Endodermal cell (in vitro differentiated cells): ENCODE measurements at regions not wholly inside any gene's neighbourhood (a gene's known extent, or its start where the extent isn't known, plus 50 kb on each side); places are given as distances from the start of the nearest gene placed in this dataset.

Experiments used
- DNase-seq: peaks from one replicate; pipeline ENCODE4 v3.0.0-alpha.2; 2017
- H3K27ac ChIP-seq: 2 replicates; pipeline ENCODE4 v1.5.1; 2013; ENCODE audit warnings: mild to moderate bottlenecking, low read depth, low read length, moderate library complexity
- H3K27me3 ChIP-seq: 2 replicates; pipeline ENCODE4 v1.6.1; 2013; ENCODE audit warnings: mild to moderate bottlenecking, low read length, moderate library complexity; ENCODE audit not compliant: insufficient read depth, control insufficient read depth, poor library complexity, severe bottlenecking
- H3K36me3 ChIP-seq: 2 replicates; pipeline ENCODE4 v1.7.0; 2013; ENCODE audit warnings: mild to moderate bottlenecking, low read length, moderate library complexity; ENCODE audit not compliant: control insufficient read depth, insufficient read depth
- H3K4me1 ChIP-seq: one replicate; pipeline ENCODE4 v1.7.0; 2013; ENCODE audit warnings: low read length; ENCODE audit not compliant: control insufficient read depth, insufficient read depth
- H3K4me3 ChIP-seq: 2 replicates; pipeline ENCODE4 v1.5.1; 2013; ENCODE audit warnings: mild to moderate bottlenecking, low read length, moderate library complexity
- H3K9ac ChIP-seq: 2 replicates; pipeline ENCODE4 v1.6.1; 2013; ENCODE audit warnings: mild to moderate bottlenecking, low read length, moderate library complexity; ENCODE audit not compliant: poor library complexity, severe bottlenecking; ENCODE audit errors: extremely low read depth
- H3K9me3 ChIP-seq: 2 replicates; pipeline ENCODE4 v1.6.1; 2013; ENCODE audit warnings: mild to moderate bottlenecking, low read length, moderate library complexity; ENCODE audit not compliant: control insufficient read depth
- H3K27ac Mint-ChIP-seq: 2 replicates; pipeline ENCODE4 v1.8.0; 2020; ENCODE audit warnings: mixed read lengths
- H3K27me3 Mint-ChIP-seq: 2 replicates; pipeline ENCODE4 v1.8.0; 2021; ENCODE audit warnings: mild to moderate bottlenecking, mixed read lengths; ENCODE audit not compliant: insufficient read depth
- H3K36me3 Mint-ChIP-seq: 2 replicates; pipeline ENCODE4 v1.8.0; 2020; ENCODE audit warnings: low read depth, mixed read lengths
- H3K4me1 Mint-ChIP-seq: 2 replicates; pipeline ENCODE4 v1.8.0; 2020; ENCODE audit warnings: mixed read lengths
- H3K4me3 Mint-ChIP-seq: 2 replicates; pipeline ENCODE4 v1.8.0; 2020; ENCODE audit warnings: mild to moderate bottlenecking, moderate library complexity, mixed read lengths
- H3K9me3 Mint-ChIP-seq: 2 replicates; pipeline ENCODE4 v1.8.0; 2020; ENCODE audit warnings: mild to moderate bottlenecking, mixed read lengths
- WGBS, 2 experiments: methylation state at CpG; one replicate each; pipeline versions ENCODE4 v1.1.5 to v1.1.7; 2013; ENCODE audit warnings: missing lambda C conversion rate in 2 of 2, mixed read lengths in 1 of 2; ENCODE audit not compliant: insufficient coverage in 1 of 2, insufficient read length in 1 of 2; 5-methylcytosine and 5-hydroxymethylcytosine counted together
- TF ChIP-seq, protein P1 (sequence below): fragments of 200-600 bp; sonication (generic); conservative IDR thresholded peaks from 2 replicates; pipeline ENCODE4 v1.5.0; 2021; ENCODE audit warnings: antibody characterized with exemption, mild to moderate bottlenecking

GRCh38 chr21:24011087-24011486 is 1596.2 kb downstream of the MRPL39 start:
- Mint-ChIP-seq H3K27ac (no peak overlapping the region), H3K36me3 (no peaks in the 10 kb centered on the region), H3K9me3 (peaks cover 60% of the 10 kb centered on the region), H3K4me3 (no peak overlapping the region), H3K4me1 (no peaks in the 10 kb centered on the region), H3K27me3 (no peaks in the 10 kb centered on the region)
- Histone ChIP-seq H3K27me3 (no peaks in the 10 kb centered on the region), H3K9ac (no peak overlapping the region), H3K4me1 (no peaks in the 10 kb centered on the region), H3K27ac (no peak overlapping the region), H3K4me3 (no peak overlapping the region), H3K36me3 (no peaks in the 10 kb centered on the region), H3K9me3 (no peaks in the 10 kb centered on the region)
- TF ChIP-seq, protein P1, sequence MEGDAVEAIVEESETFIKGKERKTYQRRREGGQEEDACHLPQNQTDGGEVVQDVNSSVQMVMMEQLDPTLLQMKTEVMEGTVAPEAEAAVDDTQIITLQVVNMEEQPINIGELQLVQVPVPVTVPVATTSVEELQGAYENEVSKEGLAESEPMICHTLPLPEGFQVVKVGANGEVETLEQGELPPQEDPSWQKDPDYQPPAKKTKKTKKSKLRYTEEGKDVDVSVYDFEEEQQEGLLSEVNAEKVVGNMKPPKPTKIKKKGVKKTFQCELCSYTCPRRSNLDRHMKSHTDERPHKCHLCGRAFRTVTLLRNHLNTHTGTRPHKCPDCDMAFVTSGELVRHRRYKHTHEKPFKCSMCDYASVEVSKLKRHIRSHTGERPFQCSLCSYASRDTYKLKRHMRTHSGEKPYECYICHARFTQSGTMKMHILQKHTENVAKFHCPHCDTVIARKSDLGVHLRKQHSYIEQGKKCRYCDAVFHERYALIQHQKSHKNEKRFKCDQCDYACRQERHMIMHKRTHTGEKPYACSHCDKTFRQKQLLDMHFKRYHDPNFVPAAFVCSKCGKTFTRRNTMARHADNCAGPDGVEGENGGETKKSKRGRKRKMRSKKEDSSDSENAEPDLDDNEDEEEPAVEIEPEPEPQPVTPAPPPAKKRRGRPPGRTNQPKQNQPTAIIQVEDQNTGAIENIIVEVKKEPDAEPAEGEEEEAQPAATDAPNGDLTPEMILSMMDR, result no peak
- no peak for DNase-seq
- WGBS, 2 experiments, result 80 to 84% methylated on average over 2 to 5 of the region's 5 CpGs

DNA sequence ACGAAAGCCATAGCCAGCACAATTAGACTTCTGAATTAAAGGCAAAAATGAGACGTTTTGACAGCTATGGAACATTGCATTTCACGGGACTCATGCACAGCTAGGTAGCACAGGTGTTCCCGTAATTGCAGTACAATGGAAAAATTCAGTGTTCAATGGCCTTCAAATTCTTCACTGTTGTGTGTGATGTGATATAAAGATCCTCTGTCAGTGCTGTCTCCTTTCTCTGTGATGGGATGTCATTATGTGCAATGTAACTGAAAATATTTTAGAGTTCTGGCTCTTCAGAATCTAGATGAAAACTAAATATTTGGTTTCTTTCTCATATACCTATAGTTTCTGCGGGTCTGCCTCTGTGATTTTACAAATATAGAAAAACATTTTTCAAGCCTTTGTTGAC is 1599.7 kb downstream of the MRPL39 start:
- 82 to 90% methylated on average over 3 to 5 of the region's 5 CpGs for WGBS, 2 experiments
- H3K27me3 Mint-ChIP-seq, result no peaks in the 10 kb centered on the region
- H3K4me1 Mint-ChIP-seq, result no peaks in the 10 kb centered on the region
- no peak for DNase-seq
- Histone ChIP-seq H3K27me3 (no peaks in the 10 kb centered on the region), H3K4me1 (no peaks in the 10 kb centered on the region), H3K36me3 (no peaks in the 10 kb centered on the region), H3K9me3 (no peaks in the 10 kb centered on the region), H3K4me3 (no peak overlapping the region), H3K27ac (no peak overlapping the region), H3K9ac (no peak overlapping the region)
- no peak overlapping the region for H3K4me3 Mint-ChIP-seq
- peaks cover 62% of the 10 kb centered on the region for H3K9me3 Mint-ChIP-seq
- H3K36me3 Mint-ChIP-seq, result no peaks in the 10 kb centered on the region
- no peak overlapping the region for H3K27ac Mint-ChIP-seq
- TF ChIP-seq, protein P1, result no peak

GRCh38 chr21:23986987-23987386 is 1620.3 kb downstream of the MRPL39 start:
- H3K9ac ChIP-seq, result no peak overlapping the region
- H3K27ac Mint-ChIP-seq, result no peak overlapping the region
- no peak overlapping the region for H3K4me3 Mint-ChIP-seq
- H3K4me1 ChIP-seq, result no peaks in the 10 kb centered on the region
- H3K27me3 Mint-ChIP-seq, result no peaks in the 10 kb centered on the region
- no peaks in the 10 kb centered on the region for H3K36me3 ChIP-seq
- H3K27ac ChIP-seq, result no peak overlapping the region
- H3K36me3 Mint-ChIP-seq, result no peaks in the 10 kb centered on the region
- no peaks in the 10 kb centered on the region for H3K27me3 ChIP-seq
- H3K9me3 ChIP-seq, result peaks cover 14% of the 10 kb centered on the region
- peaks cover 75% of the 10 kb centered on the region for H3K9me3 Mint-ChIP-seq
- no peaks in the 10 kb centered on the region for H3K4me1 Mint-ChIP-seq
- TF ChIP-seq, protein P1, result no peak
- H3K4me3 ChIP-seq, result no peak overlapping the region
- DNase-seq, result no peak
